ENCODE measurements at regions not wholly inside any gene's neighbourhood (a gene's known extent, or its start where the extent isn't known, plus 50 kb on each side); places are given as distances from the start of the nearest gene placed in this dataset.
"Not testable (repeated sequence)": the region's sequence is repeated elsewhere in the genome, so short reads cannot be mapped to it uniquely, and the experiment has no call there.

DNA sequence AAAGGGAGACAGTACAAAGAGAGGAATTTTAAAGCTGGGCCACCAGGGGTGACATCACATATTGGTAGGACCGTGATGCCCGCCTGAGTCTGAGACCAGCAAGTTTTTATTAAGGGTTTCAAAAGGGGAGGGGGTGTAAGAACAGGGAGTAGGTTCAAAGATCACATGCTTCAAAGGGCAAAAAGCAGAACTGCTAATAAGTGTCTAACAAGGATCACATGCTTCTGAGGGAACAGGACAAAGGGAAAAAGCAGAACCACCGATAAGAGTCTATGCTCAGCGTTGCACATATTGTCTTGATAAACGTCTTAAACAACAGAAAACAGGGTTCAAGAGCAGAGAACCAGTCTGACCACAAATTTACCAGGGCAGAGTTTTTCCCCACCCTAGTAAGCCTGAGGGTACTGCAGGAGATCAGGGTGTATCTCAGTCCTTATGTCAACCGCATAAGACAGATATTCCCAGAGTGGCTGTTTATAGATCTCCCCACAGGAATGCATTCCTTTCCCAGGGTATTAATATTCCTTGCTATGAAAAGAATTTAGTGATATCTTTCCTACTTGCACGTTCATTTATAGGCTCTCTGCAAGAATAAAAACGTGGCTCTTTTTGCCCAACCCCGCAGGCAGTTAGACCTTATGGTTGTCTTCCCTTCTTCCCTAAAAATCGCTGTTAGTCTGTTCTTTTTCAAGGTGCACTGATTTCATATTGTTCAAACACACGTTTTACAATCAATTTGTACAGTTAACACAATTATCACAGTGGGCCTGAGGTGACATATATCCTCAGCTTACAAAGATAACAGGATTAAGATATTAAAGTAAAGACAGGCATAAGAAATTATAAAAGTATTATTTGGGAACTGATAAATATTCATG, 136.5 kb upstream of the UXS1 start:
- TF ChIP-seq, protein P1, sequence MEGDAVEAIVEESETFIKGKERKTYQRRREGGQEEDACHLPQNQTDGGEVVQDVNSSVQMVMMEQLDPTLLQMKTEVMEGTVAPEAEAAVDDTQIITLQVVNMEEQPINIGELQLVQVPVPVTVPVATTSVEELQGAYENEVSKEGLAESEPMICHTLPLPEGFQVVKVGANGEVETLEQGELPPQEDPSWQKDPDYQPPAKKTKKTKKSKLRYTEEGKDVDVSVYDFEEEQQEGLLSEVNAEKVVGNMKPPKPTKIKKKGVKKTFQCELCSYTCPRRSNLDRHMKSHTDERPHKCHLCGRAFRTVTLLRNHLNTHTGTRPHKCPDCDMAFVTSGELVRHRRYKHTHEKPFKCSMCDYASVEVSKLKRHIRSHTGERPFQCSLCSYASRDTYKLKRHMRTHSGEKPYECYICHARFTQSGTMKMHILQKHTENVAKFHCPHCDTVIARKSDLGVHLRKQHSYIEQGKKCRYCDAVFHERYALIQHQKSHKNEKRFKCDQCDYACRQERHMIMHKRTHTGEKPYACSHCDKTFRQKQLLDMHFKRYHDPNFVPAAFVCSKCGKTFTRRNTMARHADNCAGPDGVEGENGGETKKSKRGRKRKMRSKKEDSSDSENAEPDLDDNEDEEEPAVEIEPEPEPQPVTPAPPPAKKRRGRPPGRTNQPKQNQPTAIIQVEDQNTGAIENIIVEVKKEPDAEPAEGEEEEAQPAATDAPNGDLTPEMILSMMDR (IDR thresholded peaks at IDR 0.05), result not testable (repeated sequence)
- TF ChIP-seq POLR2A, EP300, POLR2AphosphoS5 (IDR thresholded peaks at IDR 0.05): not testable (repeated sequence)
